NCI-H526 treated with DMSO at 0.1 percent for 48 hours (cell line): ENCODE measurements at regions not wholly inside any gene's neighbourhood (a gene's known extent, or its start where the extent isn't known, plus 50 kb on each side); places are given as distances from the start of the nearest gene placed in this dataset.

Experiments
- DNase-seq: peaks from one replicate; lab custom pipeline; 2025; lab: John Stamatoyannopoulos, UW

DNA sequence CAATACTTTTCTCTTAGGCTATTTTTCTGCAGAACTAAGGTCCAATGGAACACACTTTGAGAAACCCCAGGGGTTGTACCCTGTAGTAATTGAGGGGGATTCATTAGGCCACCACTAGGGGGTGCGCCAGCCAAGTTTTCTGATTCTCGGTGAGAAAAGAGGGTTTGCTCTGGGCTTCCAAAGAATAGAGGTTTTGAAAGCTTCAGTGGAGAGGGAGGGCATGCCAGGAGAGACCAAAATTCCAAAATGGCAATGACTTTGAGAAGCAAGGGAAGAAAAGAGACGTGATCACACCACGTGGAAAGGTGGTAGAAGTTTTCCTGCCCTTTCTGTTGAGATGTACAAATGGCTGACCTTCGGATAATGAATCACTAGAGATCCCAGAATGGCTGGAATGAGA, 323.3 kb downstream of the RPS6KC1 start:
- DNase-seq, result peak; percentile 20

DNA sequence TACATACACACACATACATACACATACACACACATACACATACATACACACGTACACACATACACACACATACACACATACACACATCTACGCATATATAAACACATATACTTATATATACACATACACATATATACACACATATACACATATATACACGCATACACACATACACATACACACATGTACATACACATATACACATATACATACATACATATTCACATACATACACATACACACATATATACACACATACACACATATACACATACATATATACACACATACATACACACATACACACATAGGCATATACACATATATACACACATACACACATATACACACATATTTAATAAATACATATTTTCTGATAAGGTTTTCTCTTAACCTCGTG, 324.0 kb downstream of the RPS6KC1 start:
- no peak for DNase-seq

DNA sequence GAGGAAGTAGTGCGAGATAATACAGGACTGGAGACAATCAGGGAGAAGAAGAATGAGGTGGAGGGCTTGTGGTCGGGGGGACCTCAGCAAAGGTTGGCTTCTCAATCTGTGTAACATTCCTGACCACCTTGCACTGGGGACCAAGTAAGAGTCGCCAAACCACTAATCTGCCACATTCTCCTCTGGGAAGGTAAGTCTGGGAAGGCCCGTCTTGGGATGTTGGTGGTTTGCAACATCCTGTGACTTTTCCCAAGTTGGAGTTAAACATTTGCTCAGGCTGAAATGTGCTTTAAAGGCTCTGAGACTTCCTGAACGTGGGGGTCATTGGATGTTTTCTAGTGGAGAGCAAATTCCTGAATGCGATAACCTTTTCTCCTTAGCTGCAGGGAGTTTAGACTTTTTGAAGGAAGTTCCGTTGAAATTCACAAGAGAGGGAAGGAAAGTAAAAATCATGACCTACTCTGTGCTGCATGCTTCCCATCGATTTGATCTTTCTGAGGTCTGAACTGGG, 325.9 kb downstream of the RPS6KC1 start:
- no peak for DNase-seq

DNA sequence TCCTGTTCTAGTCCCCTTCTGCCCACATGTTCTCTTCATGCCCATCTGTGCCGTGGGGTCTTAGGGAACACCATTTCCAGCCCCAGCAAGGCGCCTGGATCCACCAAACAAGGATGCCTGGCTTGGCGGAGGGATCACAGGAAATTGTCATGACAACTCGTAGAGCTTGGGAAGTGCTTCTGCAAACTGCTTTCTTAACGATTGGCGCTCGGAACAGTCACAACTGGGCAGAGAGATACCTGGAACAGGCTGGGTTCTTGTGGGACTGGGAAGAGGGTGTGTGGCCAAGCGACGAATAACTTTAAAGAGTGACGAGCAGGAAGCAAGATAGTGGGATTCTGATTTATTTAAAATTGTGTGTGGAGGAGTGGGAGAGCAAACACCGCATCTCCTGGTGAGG, 329.8 kb downstream of the RPS6KC1 start:
- DNase-seq, result no peak

DNA sequence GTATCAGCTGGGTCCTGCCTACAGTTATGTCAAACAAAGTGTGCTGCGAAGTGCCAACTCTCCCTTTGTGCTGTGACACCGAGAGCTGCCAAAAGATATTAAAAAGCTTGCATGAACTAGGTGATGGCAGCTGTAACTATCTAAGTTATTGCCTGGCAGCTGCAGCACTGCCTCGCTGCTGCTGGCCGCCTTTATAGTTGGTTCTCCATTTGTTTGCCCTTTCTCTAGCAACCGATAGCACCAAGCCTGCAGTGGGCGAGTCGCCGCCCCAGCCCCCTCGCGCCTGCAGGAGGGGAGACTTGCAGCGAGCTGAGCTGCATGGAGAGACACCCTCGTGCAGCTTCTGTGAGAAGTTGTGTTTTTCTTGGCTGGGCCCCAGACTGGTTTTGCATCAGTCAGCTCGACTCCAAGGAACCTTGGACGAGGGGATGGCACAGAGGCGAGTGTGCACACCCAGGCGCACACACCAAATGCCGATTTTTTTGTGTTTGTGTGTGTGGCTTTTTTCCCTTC, 330.6 kb downstream of the RPS6KC1 start:
- DNase-seq, result no peak

DNA sequence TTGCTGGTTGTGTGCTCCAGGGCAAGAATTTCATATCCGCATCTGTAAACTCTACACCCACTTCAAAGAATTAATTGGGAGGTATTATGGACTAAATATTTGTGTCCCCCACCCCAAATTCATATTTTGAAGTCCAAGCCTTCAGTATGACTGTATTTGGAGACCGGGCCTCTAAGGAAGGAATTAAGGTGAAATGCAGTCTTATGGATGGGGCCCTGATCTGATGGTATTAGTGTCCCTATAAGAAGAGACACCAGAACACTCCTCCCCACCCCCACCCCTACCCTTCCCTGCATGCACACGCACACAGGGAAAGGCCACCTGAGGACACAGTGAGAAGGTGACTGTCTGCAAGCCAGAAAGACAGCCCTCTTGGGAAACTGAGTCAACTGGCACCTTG, 332.4 kb downstream of the RPS6KC1 start:
- no peak for DNase-seq

DNA sequence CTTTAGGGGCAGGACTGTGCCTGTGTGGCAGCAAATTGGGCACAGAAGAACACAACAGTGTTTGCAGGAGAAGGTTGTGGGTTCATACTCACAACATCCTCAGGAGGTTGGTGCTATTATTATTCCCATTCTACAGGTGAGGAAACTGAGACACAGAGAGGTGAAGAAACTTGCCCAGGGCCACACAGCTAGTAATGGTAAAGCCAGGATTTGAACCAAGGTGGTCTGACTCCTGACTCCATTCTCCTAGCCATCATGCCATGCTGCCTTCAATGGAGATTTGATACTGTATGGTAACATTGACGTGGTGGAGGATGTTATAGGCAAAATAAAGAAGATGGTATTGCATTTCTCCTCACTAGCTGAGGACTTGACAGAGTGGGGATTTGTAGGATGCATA, 334.2 kb downstream of the RPS6KC1 start:
- no peak for DNase-seq

DNA sequence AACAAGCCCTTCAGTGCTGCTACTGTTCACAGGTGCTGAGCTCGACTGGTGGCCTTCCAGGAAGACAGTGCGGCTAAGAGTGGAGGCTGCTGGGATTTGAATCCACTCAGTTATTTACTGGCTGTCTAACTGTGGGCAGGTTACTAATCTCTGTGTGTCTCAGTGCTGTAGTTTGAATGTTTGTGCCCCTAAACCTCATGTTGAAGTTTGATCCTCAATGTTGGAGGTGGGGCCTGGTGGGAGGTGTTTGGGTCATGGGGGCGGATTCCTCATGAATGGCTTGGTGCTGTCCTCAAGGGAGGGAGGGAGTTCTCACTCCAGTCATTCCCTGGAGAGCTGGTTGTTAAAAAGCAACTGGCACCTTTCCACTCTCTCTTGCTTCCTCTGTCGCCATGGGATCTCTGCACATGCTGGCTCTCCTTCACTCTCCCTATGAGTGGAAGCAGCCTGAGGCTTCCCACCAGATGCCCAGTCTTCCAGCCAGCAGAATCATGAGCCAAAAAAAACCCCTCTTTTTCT, 334.8 kb downstream of the RPS6KC1 start:
- DNase-seq, result no peak

DNA sequence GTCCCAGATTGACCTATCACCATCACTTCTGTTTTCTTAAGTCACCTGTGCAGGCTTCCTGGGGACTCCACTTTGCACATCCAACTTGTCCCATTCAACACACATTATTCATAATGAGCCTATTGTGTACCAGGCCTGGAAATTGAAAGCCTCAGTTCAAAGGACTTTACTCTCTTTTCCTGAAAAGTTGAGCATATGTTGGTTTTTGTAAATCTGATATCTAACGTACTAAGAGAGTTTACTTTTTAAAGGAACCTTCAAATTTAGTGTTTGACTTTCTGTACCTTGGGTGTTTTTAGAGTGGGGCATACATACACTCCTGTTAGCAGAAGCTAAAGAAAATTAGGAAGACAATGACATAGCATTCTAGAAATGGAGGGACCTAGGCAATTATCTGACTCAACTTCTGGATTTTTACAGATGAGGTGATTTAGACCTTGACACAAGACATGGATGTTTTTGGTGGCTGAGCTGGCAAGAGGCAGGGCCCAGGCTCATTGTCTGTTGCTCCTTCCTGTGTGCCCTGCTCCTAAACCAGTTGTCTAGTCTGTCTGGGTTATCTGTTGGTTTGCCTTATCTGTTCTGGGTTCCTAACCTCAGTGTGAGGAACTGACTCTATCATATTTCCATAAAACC, 336.5 kb downstream of the RPS6KC1 start:
- no peak for DNase-seq

DNA sequence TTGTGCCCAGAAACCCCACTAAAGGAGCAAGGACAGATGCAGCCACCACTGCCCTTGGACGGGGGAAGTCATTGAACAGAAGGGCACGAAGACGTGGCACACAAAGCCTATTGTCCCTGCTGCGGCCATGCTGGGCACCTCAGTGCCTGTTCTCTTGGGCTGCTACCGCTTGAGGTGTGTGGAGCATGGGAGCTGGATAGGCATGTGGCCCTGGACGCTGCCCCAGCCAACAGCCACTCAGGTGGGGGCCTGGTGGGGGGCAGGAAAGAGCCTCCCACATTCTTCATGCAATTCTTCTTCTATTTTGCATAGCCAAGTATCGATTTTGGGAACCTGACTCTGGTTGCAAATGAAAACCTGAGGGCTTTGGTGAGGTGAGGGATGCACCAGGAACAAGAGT, 337.2 kb downstream of the RPS6KC1 start:
- DNase-seq, result no peak

DNA sequence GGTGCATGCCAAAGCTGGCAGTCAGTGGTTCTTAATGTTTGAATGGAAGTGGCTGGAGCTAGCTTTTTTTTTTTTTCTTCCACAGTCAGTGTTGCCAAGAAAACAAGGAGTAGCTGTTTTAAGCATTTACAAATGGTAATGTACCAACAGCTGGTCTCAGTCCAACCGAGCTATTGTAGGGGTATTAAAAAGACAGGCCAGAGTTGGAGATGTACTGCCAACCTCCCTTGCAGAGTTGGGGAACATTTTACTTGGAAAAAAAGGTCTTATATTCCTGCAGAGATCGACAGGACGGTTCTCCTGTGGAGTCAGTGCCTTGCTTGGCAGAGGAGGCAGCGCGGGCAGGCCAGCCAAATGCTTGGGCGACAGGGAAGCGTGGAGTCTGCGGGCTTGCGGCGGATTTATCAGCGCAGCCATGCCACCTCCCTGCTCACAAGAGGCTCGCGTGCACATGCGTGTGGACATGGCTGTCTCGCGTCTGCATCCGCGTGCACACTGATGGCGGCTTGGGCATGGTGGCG, 338.1 kb downstream of the RPS6KC1 start:
- no peak for DNase-seq

DNA sequence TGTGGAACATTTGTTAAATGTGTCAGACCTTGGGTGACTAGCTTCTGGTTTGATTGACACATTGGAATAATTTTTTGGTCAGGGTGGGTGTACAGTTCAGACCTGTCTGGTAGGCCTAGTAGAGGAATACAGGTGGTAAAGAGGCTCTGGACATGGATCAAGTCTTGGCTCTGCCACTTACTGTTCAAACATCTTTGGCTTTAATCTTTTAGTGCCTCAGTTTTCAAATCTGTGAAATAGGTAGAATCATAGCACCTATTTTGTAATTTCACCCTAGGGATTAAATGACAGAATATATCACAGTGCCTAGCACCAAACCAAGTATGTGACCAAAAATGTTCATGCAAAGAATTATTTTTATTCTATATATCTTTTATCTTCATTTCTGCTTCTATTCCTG, 340.4 kb downstream of the RPS6KC1 start:
- DNase-seq, result no peak

DNA sequence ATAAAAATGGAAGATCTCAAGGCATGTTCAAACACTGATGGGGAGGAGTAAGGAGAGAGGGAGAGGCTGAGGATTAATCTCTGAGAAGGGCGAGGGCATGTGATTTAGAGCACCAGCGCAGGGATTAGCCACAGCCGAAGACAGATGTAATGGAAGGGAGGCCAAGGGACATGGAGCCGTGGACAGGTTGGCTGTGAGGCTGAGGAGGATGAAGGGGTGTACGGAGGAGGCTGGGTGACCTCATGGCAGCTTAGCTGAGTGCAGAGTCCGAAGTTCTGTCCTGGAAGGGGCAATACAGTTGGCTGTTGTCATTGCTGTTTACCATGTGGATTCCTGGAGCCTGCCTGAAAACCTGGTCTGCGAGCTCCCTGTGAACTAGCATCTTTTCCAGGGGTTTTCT, 342.8 kb downstream of the RPS6KC1 start:
- no peak for DNase-seq

DNA sequence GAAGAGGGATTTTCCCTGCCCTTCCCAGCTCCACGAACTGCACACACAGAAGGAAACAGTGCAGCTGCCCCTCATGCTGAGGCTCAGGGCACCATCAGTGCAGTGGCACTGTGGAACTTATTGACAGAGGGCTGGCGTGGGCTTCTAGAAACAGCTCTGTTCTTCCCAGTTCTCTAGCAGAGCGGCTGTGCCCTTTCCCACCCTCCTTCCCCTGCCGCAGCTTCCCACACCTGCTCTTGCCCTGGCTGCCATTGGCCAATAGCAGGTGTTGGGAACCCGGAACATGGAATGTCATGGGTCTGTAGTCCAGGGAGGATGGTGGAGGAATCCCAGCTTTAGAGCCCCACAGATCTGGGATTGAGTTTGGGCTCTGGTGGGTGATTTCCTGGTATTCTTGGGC, 343.8 kb downstream of the RPS6KC1 start:
- DNase-seq, result no peak

DNA sequence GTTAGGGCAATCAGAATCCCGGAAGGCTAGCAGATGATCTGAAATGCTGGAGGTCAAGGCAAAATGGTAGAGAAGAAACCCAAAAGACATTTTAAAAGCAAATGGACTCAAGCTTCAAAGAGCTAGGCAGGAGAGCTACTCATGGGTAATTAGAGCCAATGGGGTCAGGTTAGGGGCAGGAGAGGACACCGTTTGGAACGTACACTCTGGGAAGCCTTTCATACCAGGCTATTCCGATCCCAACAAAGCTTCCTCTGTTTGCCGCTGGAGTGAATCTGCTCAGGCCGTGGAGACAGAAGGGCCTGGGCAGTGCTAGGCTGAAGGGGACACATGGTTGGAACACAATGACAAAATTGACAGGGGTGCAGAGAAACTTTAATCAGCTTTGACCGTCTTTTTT, 346.6 kb downstream of the RPS6KC1 start:
- DNase-seq, result no peak

DNA sequence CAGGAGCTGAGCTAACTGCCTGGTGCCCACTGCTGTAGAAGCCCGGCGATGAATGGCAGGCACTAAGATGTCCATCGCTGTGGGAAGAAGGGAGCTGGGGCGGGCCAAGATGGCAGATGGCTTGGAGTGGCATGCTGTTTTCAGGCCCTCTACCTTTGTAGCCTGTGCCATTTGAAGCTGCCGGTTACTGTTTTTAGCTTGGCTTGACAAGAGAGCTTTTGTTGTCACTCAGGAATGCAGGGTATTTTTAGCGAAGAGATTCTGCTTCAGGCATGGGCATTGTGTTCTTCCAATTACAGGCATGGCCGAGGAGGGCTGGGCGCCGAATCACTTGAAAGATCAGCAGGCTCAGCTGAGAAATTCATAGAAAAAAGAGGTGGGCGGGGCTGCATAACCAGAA, 348.7 kb downstream of the RPS6KC1 start:
- no peak for DNase-seq

DNA sequence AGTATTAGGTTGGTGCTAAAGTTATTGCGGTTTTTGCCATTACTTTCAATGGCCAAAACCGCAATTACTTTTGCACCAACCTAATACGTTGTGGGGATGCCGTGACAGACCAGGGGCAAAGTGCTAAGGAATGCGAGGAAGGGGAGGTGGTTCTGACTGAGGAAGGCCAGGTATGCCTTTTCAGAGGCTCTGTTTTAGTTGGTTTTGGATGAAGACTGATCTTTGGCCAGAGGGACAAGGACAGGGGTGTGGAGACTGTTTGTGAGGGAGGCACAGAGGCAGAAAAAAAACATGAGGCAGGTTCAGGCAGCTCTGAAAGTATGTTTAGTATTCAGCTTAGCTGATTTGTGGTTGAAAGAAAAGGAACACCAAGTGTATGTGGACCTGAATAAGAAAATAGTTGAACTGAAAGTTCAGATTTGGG, 358.2 kb downstream of the RPS6KC1 start:
- no peak for DNase-seq

DNA sequence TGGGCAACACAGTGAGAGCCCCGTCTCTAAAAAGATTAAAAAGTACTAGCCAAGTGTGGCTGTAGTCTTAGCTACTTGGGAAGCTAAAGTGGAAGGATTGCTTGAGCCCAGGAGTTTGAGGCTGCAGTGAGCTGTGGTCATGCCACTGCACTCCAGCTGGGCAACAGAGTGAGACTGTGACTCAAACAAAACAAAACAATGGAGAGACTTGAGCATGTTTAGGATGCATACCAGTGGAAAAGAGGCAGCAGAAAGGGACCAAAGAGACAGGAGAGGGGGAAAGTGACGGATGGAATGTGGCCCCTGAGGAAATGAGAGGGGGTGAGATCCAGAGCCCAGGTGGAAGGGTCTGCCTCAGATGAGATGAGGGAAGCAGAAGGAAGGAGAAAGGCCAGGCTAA, 358.9 kb downstream of the RPS6KC1 start:
- no peak for DNase-seq

DNA sequence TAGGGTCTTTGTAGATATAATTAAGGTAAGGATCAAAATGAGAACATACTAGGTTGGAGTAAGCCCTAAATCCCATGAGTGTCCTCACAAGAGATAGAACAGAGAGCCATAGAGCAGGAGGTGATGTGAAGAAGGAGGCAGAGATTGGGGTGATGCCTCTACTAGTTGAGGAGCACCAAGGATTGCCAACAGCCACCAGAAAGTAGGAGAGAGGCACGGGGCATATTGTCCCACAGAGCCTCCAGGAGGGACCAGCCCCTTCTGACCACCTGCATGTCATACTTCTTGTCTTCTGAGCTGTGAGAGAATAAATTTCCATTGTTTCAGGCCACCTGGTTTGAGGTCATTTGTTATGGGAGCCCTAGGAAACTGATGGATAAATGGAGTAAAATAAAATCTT, 363.3 kb downstream of the RPS6KC1 start:
- DNase-seq, result no peak

DNA sequence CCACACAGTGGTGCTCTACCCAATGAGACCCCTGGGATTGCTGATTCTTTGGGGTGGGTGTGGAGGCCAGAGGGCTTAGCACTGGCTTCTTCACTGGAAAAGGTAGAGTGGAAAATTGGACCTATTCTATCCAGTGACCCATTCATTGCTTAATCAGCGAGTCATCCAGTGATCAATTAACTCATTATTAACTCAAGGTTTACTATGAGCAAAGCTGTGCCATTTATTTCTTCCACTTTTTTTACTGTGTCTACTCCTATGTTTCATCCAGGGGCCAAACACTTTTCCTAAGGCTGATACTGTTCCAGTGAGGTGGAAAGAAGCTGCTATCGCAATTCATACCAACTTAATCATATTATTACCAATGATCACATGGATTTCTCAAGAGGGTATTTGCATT, 363.9 kb downstream of the RPS6KC1 start:
- DNase-seq, result no peak

DNA sequence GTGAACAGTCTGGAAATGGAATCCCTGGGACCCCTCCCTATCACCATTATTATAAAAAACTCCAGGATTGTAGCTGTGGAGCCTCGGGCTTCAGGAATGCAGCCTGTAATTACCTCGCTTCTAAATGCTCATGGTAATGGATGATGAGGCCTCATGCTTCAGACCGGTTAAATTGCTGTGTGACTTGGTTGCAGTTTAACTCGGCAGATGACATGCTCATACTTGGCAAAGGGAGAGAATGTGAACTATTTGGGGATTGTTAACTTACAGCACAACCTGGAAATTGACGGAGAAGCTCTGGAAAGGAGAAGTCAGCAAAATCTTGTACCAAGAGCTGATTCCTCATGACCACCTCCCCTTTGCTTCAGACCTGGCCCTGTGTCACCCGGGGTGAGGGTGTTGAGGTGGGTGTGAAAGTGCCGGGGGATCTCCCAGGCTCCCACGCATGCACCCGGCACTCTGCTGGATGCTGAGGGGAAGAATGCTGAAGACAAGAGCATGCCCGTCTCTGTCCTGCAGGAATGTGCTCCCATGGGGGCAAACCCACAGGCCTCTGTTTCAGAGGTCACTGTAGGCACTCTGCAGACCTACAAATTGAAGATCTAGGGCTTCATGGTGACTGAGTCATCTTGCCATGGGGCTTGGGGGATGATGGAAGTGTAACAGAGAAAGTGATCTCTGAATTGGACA, 364.8 kb downstream of the RPS6KC1 start:
- no peak for DNase-seq

DNA sequence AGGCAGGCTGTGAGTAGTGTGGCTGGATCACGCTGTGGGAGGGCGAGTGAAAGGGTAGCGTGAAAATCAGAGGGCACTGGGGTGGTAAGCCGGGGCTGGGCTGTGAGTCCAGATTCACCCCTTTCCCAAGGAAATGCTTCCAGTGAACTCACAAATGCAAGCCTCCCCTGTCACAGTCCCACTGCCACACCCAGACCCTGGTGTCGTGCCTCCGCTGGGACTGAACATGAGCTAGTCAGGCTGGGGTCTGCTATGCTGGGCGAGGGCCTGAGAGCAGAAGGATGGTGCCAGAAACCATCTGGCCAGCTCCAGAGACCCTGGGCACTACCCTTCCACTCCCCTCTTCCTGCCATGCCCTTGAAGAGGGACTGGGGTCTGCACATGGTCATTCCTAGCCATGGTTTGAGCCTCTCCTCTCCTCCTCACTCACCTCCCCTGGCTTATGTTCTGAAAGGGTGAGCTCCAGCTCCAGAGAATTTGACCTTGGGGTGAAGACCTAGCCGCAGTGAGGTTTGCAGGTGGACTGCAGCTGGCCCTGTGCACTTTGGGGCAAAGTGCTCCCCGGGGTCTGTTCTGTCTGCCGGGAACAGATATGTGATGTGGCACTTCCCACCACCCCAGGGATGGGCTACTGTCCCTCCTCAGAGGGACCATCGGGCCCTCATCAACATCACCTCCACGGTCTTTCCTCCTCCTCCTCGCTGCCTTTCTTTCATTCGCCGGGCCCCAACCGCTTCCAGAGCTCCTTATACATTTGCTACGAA, 365.6 kb downstream of the RPS6KC1 start:
- no peak for DNase-seq
